Esophagus squamous epithelium (tissue), 5 donors: ENCODE measurements at regions not wholly inside any gene's neighbourhood (a gene's known extent, or its start where the extent isn't known, plus 50 kb on each side); places are given as distances from the start of the nearest gene placed in this dataset.

ENCODE experiments used
- DNase-seq: peaks from one replicate; lab custom pipeline; 2025; lab: John Stamatoyannopoulos, UW
- H3K27ac ChIP-seq, 4 donors: fragments of 200-600 bp; sonication (generic); one replicate each; pipeline ENCODE4 v1.5.1; 2016 to 2019; ENCODE audit warnings: mild to moderate bottlenecking in 1 of 4
- H3K27me3 ChIP-seq, 4 donors: fragments of 200-600 bp; sonication (generic); 1 replicate in 3 of 4; 2 replicates in 1 of 4; pipeline versions ENCODE4 v1.5.1 to v1.6.0; 2017 to 2021; ENCODE audit warnings: antibody characterized with exemption in 1 of 4
- H3K36me3 ChIP-seq, 3 donors: fragments of 200-600 bp; sonication (generic); one replicate each; pipeline ENCODE4 v1.5.1; 2016 to 2019
- H3K4me1 ChIP-seq, 3 donors: fragments of 200-600 bp; sonication (generic); one replicate each; pipeline ENCODE4 v1.5.1; 2017 to 2019
- H3K4me3 ChIP-seq, 4 donors: fragments of 200-600 bp; sonication (generic); 1 replicate in 3 of 4; 2 replicates in 1 of 4; pipeline ENCODE4 v1.5.1; 2016 to 2019; ENCODE audit warnings: mild to moderate bottlenecking in 2 of 4, moderate library complexity in 1 of 4
- H3K9me3 ChIP-seq, 3 donors: fragments of 200-600 bp; sonication (generic); one replicate each; pipeline ENCODE4 v1.5.1; 2016 to 2019
- POLR2A ChIP-seq, 4 donors: fragments of 450-650 bp; IDR thresholded peaks; one replicate each; pipeline ENCODE4 v1.6.1; 2017; ENCODE audit warnings: antibody characterized with exemption in 4 of 4, mild to moderate bottlenecking in 4 of 4, moderate library complexity in 3 of 4
- WGBS, 2 donors: methylation state at CpG; one replicate each; pipeline ENCODE4 v1.1.5; 2018; 5-methylcytosine and 5-hydroxymethylcytosine counted together
- intact Hi-C: fragments of 100-400 bp; cut with DNase I; formaldehyde crosslinking; loops from one replicate; pipeline ENCODE4 v1.15.0; 2022
- TF ChIP-seq, protein P1 (sequence below), 6 experiments: fragments of 450-650 bp in 4 of 6; fragments of 200-600 bp in 2 of 6; sonication (generic) in 2 of 6; IDR thresholded peaks; one replicate each; pipeline ENCODE4 v1.5.1; 2016 to 2019; ENCODE audit warnings: antibody characterized with exemption in 6 of 6, mild to moderate bottlenecking in 4 of 6, moderate library complexity in 4 of 6
- donor health status: DM: yes; HTN: yes; CAD: no.

DNA sequence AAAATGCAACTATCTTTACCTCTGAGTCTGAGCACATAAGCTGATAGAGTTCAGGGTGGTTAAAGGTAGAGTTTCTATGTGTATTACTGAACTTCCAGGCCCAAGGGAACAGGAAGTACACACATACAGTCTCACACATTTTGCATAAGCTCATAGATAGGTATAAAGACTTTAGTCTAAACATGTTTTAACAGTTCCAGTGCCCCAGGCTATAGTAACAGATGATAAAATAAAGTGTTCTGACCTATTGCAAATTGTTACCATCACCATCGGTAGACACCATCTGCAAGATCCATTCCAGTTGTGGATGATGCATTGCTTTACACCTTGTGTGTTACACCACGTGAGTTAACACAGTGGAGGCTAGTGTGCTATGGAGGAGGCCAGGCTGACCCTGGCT lies 95.8 kb downstream of the TMEM174 start:
- DNase-seq, result no peak
- Histone ChIP-seq H3K27ac (no peak overlapping the region), H3K36me3 (no peaks in the 10 kb centered on the region), H3K9me3 (no peaks in the 10 kb centered on the region), H3K4me1 (peaks cover 0 to 29% (median 1%) of the 10 kb centered on the region in 3 donors), H3K4me3 (no peak overlapping the region), H3K27me3 (no peaks in the 10 kb centered on the region)
- 58 to 60% methylated on average over 2 of the region's 2 CpGs for WGBS, 2 donors
- no peak for TF ChIP-seq POLR2A (IDR thresholded peaks at IDR 0.05)
- TF ChIP-seq, protein P1, sequence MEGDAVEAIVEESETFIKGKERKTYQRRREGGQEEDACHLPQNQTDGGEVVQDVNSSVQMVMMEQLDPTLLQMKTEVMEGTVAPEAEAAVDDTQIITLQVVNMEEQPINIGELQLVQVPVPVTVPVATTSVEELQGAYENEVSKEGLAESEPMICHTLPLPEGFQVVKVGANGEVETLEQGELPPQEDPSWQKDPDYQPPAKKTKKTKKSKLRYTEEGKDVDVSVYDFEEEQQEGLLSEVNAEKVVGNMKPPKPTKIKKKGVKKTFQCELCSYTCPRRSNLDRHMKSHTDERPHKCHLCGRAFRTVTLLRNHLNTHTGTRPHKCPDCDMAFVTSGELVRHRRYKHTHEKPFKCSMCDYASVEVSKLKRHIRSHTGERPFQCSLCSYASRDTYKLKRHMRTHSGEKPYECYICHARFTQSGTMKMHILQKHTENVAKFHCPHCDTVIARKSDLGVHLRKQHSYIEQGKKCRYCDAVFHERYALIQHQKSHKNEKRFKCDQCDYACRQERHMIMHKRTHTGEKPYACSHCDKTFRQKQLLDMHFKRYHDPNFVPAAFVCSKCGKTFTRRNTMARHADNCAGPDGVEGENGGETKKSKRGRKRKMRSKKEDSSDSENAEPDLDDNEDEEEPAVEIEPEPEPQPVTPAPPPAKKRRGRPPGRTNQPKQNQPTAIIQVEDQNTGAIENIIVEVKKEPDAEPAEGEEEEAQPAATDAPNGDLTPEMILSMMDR (IDR thresholded peaks at IDR 0.05), result no peak
- intact Hi-C loops, result no loop called here

DNA sequence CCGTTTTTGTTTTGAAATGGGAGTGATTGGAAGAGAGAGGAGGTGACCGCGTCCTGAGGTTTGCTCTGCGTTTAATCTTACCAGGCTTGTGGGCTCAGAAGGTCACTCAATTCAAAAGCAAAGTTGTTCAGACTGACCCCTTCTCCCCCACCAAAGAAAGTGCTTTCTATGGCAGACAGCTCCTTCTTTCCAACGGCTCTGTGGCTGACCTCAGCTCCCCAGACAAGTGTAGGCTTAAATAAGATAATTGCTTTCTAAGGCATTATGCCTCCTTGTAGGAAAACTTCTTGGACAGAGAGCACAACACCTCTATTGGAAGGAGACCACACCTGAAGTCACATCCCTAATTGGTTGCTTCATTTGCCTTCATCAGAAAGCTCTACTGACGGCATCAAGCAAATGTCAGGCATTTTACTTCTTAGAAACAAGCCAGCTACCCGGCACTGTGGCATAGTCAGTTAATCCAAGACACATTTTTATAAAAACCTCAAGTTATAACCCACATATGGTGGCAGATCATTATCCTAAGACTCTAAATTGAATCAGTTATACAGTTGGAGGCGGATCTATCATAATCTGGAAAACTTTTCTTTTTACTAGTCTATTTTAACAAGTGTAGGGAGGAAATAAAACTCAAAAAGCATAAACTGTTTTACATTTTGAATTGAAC lies 94.9 kb downstream of the TMEM174 start:
- Histone ChIP-seq H3K27me3 (no peaks in the 10 kb centered on the region), H3K27ac (peak overlapping the region in 2 of 4 donors; percentile 36 to 41), H3K9me3 (no peaks in the 10 kb centered on the region), H3K36me3 (no peaks in the 10 kb centered on the region), H3K4me1 (peaks cover 0 to 29% (median 0%) of the 10 kb centered on the region in 3 donors), H3K4me3 (no peak overlapping the region)
- DNase-seq, result no peak
- WGBS, 2 donors, result 79 to 91% methylated on average over 7 to 8 of the region's 8 CpGs
- TF ChIP-seq, protein P1 (IDR thresholded peaks at IDR 0.05), result no peak
- TF ChIP-seq POLR2A (IDR thresholded peaks at IDR 0.05), result no peak
- intact Hi-C loops, result no loop called here

DNA sequence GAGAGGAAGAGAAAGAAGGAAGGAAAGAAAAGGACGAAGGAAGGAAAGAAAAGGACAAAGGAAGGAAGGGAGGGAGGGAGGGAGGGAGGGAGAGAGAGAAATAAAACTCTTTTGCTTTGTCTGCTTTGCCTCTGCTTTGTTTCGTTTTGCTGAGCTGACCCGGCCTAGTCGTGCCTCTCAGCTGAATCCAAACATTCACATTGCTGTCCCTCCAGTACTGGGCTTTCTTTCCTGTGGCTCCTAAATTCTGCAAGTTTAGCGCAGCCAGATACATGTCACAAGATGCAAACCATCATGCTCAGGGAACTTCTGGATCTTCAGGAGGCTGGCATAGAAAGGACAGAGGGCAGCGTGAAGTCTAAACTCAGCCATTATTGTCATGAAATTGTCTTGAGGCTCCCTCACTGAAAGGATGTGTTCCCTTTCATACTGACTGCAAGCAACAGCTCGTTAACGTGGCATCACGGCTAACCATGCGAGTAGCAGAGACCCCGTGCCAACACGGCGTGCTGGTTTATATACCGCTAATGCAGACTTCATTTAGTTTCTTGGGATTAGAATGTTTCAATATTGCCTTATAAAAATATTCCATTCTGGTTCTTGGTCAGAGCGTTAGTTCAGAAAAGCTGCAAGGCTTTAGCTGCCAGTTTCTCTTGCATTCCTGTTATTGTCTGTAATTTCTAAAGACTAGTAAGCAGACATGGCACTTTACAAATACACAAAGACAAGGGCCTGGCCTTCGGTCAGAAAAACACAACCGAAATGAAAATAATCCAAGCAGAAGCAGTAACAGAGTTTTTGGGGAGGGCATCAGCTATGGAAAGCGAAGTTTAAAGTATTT lies 94.2 kb downstream of the TMEM174 start:
- Histone ChIP-seq H3K4me3 (peak overlapping the region in 1 of 4 donors; percentile 32), H3K9me3 (no peaks in the 10 kb centered on the region), H3K4me1 (peaks cover 0 to 29% (median 0%) of the 10 kb centered on the region in 3 donors), H3K27me3 (no peaks in the 10 kb centered on the region), H3K36me3 (no peaks in the 10 kb centered on the region), H3K27ac (peak overlapping the region in 2 of 4 donors; percentile 36 to 52)
- WGBS, 2 donors, result 60 to 65% methylated on average over 18 of the region's 18 CpGs
- TF ChIP-seq, protein P1 (IDR thresholded peaks at IDR 0.05), result no peak
- TF ChIP-seq POLR2A (IDR thresholded peaks at IDR 0.05), result no peak
- intact Hi-C loops, result no loop called here
- no peak for DNase-seq

DNA sequence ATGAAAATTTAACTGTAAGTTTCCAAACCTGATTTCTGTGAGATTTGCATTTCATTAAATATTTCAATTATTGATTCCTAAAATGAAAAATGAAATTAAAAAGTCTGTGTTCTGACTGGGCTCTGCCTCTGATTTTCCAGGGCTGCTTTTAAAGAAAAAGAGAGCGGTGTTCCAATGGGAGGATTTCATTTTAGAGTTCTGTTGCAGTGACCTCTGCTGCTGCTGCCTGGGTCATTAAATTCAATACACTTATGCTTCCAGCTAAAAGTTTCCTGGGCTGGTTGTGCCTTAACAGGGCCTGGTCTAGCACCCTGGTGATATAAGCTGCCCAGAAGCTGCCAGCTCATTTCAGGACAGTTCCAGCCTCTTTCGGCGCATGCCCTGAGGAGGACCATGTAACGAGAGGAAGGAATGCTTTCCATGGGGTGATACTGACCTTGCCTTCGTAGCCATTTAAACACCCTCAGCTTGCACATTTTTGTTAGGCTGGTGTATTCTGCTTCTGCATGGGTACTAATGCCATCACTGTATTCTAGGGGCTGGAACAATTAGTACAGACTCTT lies 93.3 kb downstream of the TMEM174 start:
- no peak for DNase-seq
- Histone ChIP-seq H3K27me3 (no peaks in the 10 kb centered on the region), H3K4me3 (no peak overlapping the region), H3K36me3 (no peaks in the 10 kb centered on the region), H3K9me3 (no peaks in the 10 kb centered on the region), H3K4me1 (peaks cover 0 to 29% (median 0%) of the 10 kb centered on the region in 3 donors), H3K27ac (peak overlapping the region in 2 of 4 donors; percentile 36 to 52)
- no peak for TF ChIP-seq POLR2A (IDR thresholded peaks at IDR 0.05)
- TF ChIP-seq, protein P1 (IDR thresholded peaks at IDR 0.05), result no peak
- intact Hi-C loops, result no loop called here
- 94 to 97% methylated on average over 5 of the region's 5 CpGs for WGBS, 2 donors

DNA sequence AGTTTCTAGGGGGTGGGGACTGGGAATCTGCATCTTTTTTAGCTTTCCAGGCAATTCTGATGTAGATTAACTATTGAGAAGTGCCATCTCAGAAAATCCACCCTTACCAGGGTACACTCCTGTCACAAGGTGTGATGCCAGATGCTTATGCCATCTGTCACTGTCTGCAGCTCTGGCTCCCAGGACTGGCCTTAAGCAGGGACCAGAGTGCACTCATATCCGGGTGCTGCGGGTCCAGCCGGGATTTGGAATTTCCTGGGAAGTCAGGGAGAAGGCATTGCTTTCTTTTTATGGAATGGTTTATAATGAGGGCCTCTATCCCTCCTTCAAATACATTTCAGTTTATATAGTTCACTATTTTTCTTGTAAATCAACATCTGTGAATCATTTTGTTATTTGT lies 92.6 kb downstream of the TMEM174 start:
- intact Hi-C loops, result no loop called here
- no peak for DNase-seq
- TF ChIP-seq, protein P1 (IDR thresholded peaks at IDR 0.05), result no peak
- no peak for TF ChIP-seq POLR2A (IDR thresholded peaks at IDR 0.05)
- no peaks in the 10 kb centered on the region for H3K27me3 ChIP-seq
- H3K4me3 ChIP-seq, result no peak overlapping the region
- no peaks in the 10 kb centered on the region for H3K36me3 ChIP-seq
- no peak overlapping the region for H3K27ac ChIP-seq
- WGBS, 2 donors, result 69 to 75% methylated on average over 3 of the region's 3 CpGs
- H3K4me1 ChIP-seq, result peaks cover 0 to 29% (median 0%) of the 10 kb centered on the region in 3 donors
- H3K9me3 ChIP-seq, result no peaks in the 10 kb centered on the region
